ENCODE measurements at regions not wholly inside any gene's neighbourhood (a gene's known extent, or its start where the extent isn't known, plus 50 kb on each side); places are given as distances from the start of the nearest gene placed in this dataset.

DNA sequence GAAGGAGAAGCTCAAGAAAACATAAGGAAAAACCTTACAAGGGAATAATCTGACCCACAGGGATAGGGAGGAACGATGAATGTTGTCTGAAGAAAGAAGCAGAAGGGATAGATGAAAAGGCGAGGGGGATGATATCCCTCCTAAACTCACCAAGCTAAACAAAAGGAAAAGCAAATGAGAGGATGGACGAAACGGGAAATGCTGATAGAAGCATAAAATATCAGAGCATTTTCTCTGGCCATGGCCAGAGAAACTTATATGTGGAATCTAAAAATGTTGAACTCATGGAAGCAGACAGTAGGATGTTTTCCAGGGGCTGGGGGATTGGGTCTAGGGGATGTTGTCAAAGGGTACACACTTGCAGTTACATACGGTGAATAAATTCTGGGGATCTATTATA, 148.4 kb upstream of the FOXQ1 start:
- no peak overlapping the region for H3K9ac ChIP-seq (ENCODE audit: control insufficient read depth, insufficient read depth, low read length)
- 28% methylated on average over 5 of the region's 5 CpGs for WGBS (ENCODE audit: insufficient coverage, insufficient replicate concordance, low lambda C conversion rate, missing lambda C conversion rate)
- no peak overlapping the region for H3K4me3 ChIP-seq
- ATAC-seq (no peak), DNase-seq (ENCODE audit: low read depth, low spot score) (no peak), FAIRE-seq (no peak)
- H3K27ac ChIP-seq (ENCODE audit: control insufficient read depth, insufficient read depth), result no peak overlapping the region
- no peaks in the 10 kb centered on the region for H3K36me3 ChIP-seq (ENCODE audit: control insufficient read depth in 2 of 2, insufficient read depth in 2 of 2, low read length in 1 of 2)
- POLR2A ChIA-PET, result no interaction called here
- intact Hi-C loops (cut with micrococcal nuclease; ENCODE audit: unreplicated experiment) (no loop called here), in situ Hi-C loops (cut with MboI) (no loop called here)
- CTCF ChIA-PET, result no interaction called here
- no peaks in the 10 kb centered on the region; a peak in 1 of 4 replicates for H3K27me3 ChIP-seq (replicated peaks in 1 of 2; ENCODE audit: control insufficient read depth in 2 of 2, insufficient read depth in 2 of 2, low read length in 1 of 2)
- H3K4me1 ChIP-seq (ENCODE audit: control insufficient read depth, insufficient read depth, low read length), result no peaks in the 10 kb centered on the region
- no peaks in the 10 kb centered on the region; the same call in 2 of the 3 replicates for H3K9me3 ChIP-seq (replicated peaks; ENCODE audit: control insufficient read depth, insufficient read depth, low read length)
- no peak for TF ChIP-seq CHD4 (IDR thresholded peaks at IDR 0.05)
- TF ChIP-seq, protein P1, sequence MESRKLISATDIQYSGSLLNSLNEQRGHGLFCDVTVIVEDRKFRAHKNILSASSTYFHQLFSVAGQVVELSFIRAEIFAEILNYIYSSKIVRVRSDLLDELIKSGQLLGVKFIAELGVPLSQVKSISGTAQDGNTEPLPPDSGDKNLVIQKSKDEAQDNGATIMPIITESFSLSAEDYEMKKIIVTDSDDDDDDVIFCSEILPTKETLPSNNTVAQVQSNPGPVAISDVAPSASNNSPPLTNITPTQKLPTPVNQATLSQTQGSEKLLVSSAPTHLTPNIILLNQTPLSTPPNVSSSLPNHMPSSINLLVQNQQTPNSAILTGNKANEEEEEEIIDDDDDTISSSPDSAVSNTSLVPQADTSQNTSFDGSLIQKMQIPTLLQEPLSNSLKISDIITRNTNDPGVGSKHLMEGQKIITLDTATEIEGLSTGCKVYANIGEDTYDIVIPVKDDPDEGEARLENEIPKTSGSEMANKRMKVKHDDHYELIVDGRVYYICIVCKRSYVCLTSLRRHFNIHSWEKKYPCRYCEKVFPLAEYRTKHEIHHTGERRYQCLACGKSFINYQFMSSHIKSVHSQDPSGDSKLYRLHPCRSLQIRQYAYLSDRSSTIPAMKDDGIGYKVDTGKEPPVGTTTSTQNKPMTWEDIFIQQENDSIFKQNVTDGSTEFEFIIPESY (IDR thresholded peaks at IDR 0.05), result no peak
- no peak for TF ChIP-seq HDAC2 (IDR thresholded peaks at IDR 0.05)
- no peak for TF ChIP-seq TBL1XR1 (IDR thresholded peaks at IDR 0.05; ENCODE audit: low read depth, low read length)
- no peak for TF ChIP-seq POU2F2 (IDR thresholded peaks at IDR 0.05; ENCODE audit: borderline replicate concordance, low read depth, low read length)
- TF ChIP-seq, protein P2, sequence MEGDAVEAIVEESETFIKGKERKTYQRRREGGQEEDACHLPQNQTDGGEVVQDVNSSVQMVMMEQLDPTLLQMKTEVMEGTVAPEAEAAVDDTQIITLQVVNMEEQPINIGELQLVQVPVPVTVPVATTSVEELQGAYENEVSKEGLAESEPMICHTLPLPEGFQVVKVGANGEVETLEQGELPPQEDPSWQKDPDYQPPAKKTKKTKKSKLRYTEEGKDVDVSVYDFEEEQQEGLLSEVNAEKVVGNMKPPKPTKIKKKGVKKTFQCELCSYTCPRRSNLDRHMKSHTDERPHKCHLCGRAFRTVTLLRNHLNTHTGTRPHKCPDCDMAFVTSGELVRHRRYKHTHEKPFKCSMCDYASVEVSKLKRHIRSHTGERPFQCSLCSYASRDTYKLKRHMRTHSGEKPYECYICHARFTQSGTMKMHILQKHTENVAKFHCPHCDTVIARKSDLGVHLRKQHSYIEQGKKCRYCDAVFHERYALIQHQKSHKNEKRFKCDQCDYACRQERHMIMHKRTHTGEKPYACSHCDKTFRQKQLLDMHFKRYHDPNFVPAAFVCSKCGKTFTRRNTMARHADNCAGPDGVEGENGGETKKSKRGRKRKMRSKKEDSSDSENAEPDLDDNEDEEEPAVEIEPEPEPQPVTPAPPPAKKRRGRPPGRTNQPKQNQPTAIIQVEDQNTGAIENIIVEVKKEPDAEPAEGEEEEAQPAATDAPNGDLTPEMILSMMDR (IDR thresholded peaks at IDR 0.05 in 2 of 3, conservative IDR thresholded peaks at IDR 0.05 in 1 of 3; ENCODE audit: control insufficient read depth in 2 of 3, extremely low read depth in 1 of 3, insufficient read depth in 1 of 3, low read depth in 3 of 3, low read length in 3 of 3), result no peak
- TF ChIP-seq TAF1 (IDR thresholded peaks at IDR 0.05; ENCODE audit: borderline replicate concordance, low read depth, low read length), result no peak
- no peak for TF ChIP-seq SIX5 (IDR thresholded peaks at IDR 0.05; ENCODE audit: low read depth, low read length, severe bottlenecking)
- TF ChIP-seq SMC3 (IDR thresholded peaks at IDR 0.05; ENCODE audit: borderline replicate concordance, low read length), result no peak
- no peak overlapping the region for H2AFZ ChIP-seq (ENCODE audit: control insufficient read depth, low read depth, low read length)
- no peaks in the 10 kb centered on the region for H4K20me1 ChIP-seq (ENCODE audit: control insufficient read depth, insufficient read depth)
- BruUV-seq (replicated peaks), result no TSS peak
- RAD21 ChIA-PET (ENCODE audit: unreplicated experiment), result no interaction called here
- H3K4me2 ChIP-seq (ENCODE audit: control insufficient read depth, insufficient read depth), result no peak overlapping the region
- no peaks in the 10 kb centered on the region for H3K79me2 ChIP-seq (ENCODE audit: control insufficient read depth, insufficient read depth, low read length)
- SMC1A ChIA-PET (ENCODE audit: uncharacterized antibody, unreplicated experiment), result no interaction called here

All from GM12878 (cell line).